ENCODE measurements at regions not wholly inside any gene's neighbourhood (a gene's known extent, or its start where the extent isn't known, plus 50 kb on each side); places are given as distances from the start of the nearest gene placed in this dataset.

GRCh38 chr10:4671451-4672145 is 154.4 kb upstream of the AKR1E2 start:
- TF ChIP-seq, protein P1, sequence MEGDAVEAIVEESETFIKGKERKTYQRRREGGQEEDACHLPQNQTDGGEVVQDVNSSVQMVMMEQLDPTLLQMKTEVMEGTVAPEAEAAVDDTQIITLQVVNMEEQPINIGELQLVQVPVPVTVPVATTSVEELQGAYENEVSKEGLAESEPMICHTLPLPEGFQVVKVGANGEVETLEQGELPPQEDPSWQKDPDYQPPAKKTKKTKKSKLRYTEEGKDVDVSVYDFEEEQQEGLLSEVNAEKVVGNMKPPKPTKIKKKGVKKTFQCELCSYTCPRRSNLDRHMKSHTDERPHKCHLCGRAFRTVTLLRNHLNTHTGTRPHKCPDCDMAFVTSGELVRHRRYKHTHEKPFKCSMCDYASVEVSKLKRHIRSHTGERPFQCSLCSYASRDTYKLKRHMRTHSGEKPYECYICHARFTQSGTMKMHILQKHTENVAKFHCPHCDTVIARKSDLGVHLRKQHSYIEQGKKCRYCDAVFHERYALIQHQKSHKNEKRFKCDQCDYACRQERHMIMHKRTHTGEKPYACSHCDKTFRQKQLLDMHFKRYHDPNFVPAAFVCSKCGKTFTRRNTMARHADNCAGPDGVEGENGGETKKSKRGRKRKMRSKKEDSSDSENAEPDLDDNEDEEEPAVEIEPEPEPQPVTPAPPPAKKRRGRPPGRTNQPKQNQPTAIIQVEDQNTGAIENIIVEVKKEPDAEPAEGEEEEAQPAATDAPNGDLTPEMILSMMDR (IDR thresholded peaks at IDR 0.05; ENCODE audit: borderline replicate concordance, extremely low read depth, low read length, poor library complexity, severe bottlenecking): no peak
- no peak for TF ChIP-seq EZH2 (IDR thresholded peaks at IDR 0.05; ENCODE audit: borderline replicate concordance, low read depth, low read length, severe bottlenecking)

Data from DND-41 (cell line).